HG02798 (cell line): ENCODE measurements at regions not wholly inside any gene's neighbourhood (a gene's known extent, or its start where the extent isn't known, plus 50 kb on each side); places are given as distances from the start of the nearest gene placed in this dataset.
"Not testable (repeated sequence)": the region's sequence is repeated elsewhere in the genome, so short reads cannot be mapped to it uniquely, and the experiment has no call there.

Source experiments
- ATAC-seq: cut with Tn5 transposase; IDR thresholded peaks from one replicate; pipeline ENCODE4 v1.9.1; 2021; ENCODE audit warnings: mild to moderate bottlenecking; ENCODE audit not compliant: unreplicated experiment, poor library complexity

DNA sequence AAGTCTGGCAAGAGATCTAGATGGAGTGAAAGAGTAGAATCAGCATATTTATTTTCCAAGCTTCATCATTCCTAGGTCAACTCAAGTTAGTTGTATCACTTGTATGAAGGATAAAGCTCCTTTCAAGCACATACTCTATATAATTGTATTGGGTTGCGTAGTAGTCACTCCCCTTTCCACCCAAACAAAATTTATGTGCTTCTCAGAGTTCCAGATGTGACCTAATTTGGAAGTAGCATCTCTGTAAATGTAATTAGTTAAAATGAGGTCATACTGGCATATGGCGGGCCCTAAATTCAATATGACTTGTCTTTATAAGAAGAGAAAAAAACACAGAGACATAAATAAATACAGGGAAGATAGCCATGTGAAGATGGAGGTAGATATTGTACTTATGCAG, 226.8 kb upstream of the CHORDC1 start:
- ATAC-seq, result no peak

DNA sequence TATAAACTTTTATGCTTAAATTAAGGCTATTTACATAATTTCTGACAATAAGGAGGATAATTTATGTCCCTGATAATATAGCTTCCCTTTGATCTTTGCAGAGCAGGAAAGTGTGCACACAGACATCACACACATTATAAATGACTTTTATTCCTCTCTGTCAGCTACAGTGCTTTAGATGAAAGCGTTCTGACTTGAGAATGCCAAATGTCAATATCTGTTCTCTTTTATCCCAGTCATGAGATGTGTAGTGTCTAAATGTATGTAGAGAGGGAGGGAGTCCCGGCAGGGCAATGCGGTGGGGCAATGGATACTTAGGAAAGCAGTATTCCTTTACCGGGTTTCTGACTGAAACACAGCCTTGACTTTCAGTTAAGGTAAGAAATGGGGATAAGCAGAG, 225.4 kb upstream of the CHORDC1 start:
- ATAC-seq, result no peak

DNA sequence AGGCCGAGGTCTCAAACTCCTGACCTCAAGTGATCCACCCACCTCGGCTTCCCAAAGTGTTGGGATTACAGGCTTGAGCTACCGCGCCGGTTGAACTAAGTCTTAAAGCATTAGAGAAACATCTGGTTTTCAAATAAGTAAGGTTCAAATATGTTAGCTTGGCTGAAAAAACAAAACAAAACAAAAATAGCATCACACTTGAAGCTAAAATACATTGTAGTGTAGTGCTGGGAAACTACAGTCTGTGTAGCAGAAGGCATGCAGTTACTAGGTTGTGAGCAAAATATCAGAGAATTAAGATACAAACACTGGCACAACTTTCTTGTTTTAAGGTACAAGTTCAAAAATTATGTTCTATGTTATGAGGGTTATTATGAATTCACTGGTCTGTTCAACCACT, 224.8 kb upstream of the CHORDC1 start:
- ATAC-seq, result no peak

DNA sequence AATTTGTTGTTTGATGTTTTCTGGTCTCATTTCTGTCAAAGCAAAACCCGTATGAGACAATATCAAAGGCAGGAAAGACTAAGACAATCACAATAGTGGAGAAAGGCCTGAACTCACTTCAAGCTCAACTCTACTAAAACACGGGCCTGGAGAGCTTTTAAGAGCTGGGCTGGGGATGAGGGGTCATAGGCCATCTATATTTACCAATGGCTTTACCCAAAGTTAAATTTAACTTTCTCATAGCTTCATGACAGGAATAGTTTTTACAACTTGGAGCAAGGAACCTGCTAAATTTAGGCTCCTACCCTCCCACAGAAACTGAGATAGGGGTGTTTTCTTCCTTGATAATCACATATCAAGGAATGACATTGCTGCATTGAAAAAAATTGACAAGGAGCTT, 223.4 kb upstream of the CHORDC1 start:
- ATAC-seq, result no peak

DNA sequence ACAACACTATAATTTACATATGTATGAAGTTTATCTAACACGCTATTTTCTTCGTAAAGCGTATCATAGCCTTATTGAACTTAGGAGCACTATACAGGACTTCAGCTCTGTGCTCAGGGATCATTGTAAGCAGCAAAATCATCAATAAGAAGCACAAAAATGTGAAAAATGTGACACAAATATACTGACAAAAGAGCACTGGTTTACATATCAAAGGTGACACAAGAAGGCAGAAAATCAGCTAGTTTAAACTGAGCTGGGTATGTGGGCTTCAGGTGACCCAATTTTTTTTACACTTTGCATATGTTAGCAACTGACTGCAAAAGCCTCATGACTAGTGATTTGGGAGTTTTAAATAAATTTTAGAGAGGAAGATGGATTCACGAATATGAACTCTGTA, 215.2 kb upstream of the CHORDC1 start:
- no peak for ATAC-seq

DNA sequence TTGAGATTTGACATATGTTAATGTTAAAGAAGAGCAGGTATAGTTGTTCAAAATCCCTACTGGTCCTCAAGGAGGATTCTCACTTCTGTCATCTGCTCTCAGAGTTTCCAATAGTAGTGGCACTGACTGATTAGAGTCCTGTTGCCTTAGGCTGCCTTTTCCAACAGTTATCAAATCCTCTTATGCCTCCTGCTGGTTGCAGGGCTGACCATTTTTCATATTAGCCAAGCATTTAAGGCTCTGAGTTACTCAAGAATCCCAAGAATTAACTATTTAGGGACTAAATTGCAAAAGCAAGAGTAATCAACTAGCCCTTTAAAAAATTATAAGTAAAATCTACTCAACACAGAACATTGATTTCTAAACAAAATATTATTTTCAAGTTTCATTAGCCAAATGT, 212.0 kb upstream of the CHORDC1 start:
- ATAC-seq, result no peak

DNA sequence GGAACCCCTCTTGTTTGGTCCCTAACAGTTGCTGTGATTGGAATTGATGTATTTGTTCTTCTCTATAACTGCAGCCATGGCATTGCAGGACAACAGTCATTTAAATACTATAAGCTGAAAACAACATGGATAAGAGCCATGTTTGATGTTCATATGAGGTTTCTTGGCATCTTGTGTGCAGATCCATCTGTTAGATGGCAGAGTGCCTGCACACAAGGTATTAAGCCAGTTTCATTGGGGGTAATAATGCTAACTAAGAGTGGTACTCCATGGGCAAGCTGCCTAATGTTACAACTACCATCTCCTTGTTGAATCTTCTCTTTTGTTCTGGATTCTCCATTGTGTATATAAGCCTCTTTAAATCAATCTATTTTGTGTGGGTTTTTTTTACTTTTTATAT, 206.0 kb upstream of the CHORDC1 start:
- no peak for ATAC-seq

DNA sequence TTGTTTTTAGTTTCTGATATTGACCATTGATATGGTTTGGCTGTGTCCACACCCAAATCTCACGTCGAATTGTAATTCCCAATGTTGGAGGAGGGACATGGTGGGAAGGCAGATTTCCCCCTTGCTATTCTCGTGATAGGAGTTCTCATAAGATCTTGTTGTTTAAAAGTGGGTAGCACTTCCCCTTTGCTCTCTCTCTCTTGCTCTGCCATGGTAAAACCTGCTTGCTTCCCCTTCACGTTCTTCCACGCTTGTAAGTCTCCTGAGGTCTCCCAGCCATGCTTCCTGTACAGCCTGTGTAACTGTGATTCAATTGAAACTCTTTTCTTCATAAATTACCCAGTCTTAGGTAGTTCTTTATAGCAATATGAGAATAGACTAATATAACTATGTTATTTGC, 203.6 kb upstream of the CHORDC1 start:
- ATAC-seq, result no peak

DNA sequence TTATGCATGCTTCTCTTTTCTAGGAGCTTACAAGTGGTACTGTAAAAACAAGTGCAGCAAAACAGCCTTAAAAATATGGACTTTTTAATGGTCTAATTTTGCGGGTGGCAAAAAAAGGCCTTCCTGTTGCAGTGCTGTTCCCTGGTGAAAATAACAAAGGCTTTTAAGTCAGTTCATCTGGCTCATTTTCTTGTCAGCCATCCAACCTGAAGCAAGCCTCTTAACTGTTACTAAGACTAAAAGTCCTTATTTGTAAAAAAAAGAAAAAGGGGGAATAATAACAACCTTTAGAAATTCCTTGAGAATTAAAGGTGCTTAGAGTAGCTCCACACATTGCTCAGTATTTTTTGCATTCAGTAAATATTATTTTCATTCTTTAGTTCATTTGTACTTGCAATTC, 200.5 kb upstream of the CHORDC1 start:
- ATAC-seq, result no peak

DNA sequence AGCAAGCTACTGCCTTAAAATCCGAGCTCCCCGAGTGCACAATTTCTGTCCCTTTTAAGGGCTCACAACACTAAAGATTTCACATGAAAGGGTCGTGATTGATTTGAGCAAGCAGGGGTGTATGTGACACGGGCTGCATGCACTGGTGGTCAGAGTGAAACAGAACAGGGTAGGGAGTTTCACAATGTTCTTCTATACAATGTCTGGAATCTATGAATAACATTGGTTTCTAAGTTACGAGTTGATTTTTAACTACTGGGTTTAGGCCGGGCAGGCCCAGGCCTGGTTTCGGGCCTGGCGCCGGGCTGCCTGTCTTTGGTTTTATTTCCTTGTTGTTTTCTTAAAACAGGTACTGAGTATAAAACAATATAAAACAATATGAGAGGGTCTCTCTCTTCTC, 199.9 kb upstream of the CHORDC1 start:
- not testable (repeated sequence) for ATAC-seq

DNA sequence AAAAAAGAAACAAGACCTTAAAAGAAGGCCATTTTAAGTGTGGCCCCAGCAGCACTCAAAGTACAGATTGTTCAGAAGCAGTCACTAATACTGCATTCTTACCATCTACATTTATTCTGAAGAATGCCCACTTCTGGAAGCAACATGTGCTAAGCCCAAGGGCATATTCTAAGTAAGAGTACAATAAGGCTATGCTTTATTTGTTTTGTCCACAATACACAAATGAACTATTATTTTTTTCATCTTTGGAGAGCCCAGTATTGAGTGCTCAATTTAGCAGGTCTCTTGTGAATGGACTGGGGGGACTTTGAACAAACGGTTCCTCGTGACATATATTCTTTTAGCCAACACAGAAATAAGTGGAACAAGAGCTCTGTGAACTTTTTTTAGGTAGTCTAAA, 191.4 kb upstream of the CHORDC1 start:
- no peak for ATAC-seq

DNA sequence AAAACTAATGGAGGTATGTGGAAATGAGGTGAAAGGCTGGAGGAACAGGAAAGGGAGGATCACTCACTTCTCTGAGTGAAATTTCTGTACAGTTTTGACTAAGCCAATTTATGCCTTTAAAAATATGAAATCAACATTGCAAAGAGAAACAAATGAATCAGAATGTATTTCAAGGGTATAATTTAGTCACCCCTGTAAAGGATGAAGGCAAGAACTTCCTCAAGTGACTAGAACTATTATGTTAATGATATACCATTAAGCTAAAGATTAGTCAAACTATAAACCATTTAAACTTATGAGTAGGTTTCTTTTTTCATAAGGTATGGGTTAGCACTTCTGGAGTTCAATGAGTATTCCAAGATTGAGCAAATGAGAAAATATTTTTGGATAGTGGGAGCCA, 184.5 kb upstream of the CHORDC1 start:
- no peak for ATAC-seq

DNA sequence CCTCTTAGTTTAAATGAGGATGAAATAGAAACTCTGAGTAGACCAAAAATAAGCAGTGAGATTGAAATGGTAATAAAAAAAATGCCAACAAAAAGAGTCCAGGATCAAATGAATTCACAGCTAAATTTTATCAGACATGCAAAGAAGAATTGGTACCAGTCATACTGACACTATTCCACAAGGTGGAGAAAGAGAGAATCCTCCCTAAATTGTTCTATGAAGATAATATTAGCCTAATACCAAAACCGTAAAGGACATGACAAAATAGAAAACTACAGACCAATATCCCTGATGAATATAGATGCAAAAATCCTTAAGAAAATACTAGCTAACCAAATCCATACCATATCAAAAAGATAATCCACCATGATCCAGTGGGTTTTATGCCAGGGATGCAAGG, 169.8 kb upstream of the CHORDC1 start:
- ATAC-seq, result no peak

DNA sequence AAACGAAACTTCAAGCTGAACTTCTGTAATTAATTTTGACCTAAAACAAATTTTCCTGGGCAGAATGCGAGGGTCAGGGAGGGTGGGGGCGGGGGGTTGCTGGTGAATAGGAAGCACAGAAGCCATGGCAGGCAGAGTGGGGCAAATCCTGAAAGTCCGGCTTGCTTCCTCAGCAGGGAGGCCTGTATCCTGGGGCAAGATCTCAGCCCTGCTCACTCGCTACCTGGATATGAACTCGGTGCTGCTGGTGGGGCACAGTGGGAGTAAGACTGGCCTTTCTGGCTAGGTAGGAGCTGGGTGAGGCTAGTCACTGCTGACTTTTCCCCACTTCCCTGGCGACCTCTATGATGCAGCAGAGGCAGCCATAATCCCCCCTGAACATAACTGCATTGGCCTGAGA, 168.9 kb upstream of the CHORDC1 start:
- ATAC-seq, result no peak

DNA sequence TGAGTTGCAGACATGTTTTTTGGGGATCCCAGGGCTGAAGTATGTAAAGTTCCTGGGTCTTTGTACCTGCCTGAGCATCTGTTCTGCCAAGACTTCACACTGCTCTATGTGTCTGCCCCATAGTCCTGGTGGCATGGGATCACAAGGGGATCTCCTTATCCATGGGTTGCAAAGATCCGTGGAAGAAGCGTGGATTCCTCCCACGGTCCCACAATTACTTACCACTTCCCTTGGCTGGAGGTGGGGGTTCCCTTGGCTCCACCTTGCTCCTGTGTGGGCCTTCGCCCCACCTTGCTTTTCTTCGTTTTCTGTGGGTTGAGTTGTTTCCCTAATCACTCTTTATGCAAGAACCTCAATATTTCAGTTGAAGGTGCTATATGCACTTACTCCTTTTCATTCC, 157.4 kb upstream of the CHORDC1 start:
- no peak for ATAC-seq

DNA sequence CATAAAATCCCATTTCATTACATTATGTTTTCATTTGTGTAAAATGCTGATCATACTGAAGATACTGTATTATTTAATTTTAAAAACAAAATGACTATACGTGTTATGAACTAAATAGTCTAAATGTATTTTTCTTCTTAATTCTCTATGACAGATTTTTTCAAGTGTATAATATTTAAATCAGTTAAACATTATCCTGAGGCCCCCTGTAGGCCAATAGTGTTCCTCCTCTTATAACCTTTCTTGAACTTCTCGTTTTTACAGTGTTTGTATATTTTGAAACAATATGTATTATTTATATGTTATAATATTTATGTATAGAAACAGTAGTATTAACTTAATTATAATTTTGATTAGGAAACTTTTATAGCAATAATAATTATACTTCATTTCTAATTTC, 151.1 kb upstream of the CHORDC1 start:
- ATAC-seq, result no peak

DNA sequence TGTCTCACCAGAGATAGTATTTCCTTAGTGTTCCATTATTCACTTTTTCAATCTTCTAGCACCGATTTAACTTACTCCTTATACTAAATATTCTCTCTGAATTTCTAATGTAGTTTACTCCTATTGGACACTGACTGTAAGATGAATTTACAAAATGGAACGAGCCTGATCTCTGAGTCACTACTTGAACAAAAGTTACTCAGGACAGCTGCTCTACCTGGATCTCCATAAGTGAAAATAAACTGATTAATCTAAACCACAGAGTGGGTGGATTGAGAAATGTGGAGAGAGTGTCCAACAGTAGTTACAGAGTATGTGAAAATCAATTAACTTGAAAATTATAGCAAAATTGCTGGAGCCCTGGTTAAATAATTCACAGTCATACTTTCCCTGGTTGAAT, 141.7 kb upstream of the CHORDC1 start:
- no peak for ATAC-seq

DNA sequence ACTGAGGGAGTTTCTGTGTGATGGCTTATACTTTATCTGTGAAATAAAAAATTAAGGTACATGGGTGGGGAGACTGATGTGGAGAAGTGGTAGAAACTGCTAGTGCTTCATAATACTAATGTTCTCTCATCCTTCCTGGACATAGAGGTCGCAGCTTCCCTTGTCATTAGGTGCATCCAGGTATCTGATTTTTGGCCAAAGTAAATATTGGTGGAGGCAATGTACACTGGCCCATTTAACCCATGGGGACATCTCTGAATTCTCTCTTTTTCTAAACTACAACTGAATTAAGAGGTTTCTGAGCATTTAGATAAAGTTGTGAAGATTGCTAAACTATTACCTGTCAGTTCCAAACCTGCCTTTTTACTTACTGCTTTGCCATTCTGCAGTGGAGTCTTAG, 140.9 kb upstream of the CHORDC1 start:
- ATAC-seq, result no peak

DNA sequence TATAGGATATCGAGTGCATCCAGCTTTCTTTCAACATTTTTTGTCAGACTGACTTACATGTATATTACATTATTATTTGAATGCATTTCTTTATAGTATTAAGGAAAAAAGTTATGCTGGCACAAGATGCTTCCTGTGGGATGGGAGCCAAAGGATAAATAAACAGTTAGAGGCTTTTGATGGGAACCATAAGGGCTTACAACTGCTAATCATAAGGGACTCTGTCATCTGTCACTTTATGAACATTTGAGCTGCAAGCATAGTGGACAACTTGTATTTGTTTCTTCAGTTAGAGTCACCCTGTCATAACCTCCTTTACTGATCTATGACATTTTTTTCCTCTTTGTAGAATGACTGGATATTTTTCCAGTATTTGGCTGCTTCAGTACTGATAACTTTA, 132.4 kb upstream of the CHORDC1 start:
- ATAC-seq, result no peak

DNA sequence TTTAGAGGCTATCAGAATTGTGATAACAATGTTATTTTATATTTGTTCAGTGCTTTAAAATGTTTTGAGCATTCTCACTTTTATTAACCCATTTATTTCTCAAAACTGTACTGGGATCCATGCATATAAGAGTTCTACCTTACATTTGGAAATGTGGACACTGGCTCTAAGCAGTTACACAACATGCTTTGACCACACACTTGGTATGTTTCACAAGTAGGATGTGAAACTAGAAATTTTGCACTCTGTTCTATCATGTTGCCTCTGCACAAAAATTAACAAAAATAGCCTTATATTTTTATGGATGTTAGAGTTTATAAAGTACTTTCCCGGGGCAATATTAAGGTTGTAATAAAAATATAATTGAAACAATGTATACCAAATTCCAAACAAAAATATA, 126.9 kb upstream of the CHORDC1 start:
- no peak for ATAC-seq

DNA sequence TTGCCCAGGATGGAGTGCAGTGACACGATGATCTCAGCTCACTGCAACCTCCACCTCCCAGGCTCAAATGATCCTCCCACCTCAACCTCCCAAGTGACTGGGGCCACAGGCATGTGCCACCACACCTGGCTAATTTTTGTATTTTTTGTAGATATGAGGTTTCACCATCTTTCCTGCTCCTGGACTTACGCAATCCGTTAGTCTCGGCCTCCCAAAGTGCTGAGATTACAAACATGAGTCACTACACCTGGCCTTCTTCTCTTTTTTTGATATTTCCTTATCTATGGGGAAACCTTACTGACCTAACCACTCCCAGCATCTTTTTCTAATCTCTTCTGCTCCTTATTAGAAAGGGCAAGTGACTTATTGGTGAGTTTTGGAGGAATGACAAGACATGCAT, 121.7 kb upstream of the CHORDC1 start:
- no peak for ATAC-seq

DNA sequence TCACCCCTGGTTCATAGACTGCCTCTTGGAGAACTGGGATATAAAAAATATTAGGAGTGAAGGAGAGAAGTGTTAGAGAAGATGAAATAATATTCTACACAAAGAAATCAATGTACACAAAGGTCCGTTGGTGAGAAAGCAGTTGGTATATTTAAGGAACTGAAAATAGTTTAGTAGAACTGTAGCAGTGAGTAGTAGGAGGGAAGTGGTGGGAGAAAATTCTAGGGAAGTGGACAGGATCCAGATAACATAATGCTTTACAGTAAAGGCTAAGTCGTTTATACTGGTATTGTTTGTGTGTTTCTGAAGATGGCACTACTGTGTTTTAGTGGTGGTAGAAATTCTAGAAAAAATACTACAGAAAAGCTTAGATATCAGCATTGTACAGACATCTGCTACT, 120.8 kb upstream of the CHORDC1 start:
- ATAC-seq, result no peak

DNA sequence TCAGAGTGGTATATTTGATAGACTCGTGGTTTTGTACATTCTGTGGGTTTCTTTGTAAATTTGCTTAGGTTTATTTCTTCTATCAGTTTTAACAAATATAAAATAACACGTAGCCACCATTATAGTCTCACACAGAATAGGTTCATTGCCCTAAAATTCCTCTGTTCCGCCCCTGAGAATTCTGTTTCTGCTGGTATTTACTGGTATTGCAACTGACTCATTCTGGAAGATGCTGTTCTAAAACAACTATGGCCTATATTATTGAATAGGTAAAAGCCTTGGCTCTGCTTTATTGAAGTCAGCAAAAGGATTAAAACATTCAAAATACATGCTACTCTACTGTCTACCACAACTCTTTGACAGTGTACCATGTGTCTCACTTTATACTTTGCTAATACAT, 119.1 kb upstream of the CHORDC1 start:
- ATAC-seq, result no peak

DNA sequence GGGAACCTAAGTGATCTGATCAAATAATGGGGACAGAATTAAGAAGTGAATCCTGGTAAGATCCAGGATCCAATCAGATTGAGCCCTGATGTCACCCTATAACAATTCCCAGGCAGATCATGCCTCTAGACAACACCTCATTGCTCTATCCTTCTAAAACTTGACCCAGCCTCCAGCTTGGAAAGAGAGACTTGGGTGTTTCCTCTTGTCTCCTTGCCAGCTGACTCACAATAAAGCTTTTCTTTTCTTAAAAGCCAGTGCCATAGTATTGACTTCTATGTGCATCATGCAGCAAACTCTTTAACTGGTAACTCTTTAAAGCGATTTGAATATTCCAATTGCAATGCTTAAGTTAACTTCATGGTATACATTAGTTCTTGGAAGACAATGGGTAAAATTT, 109.6 kb upstream of the CHORDC1 start:
- ATAC-seq, result no peak
